GM23248 (cell line): ENCODE measurements at regions not wholly inside any gene's neighbourhood (a gene's known extent, or its start where the extent isn't known, plus 50 kb on each side); places are given as distances from the start of the nearest gene placed in this dataset.

Experiments used
- EZH2 ChIP-seq: fragments of 200-600 bp; sonication (generic); IDR thresholded peaks from 2 replicates; pipeline ENCODE4 v1.6.1; 2018; ENCODE audit warnings: antibody characterized with exemption, mild to moderate bottlenecking; ENCODE audit not compliant: insufficient read depth, poor library complexity, severe bottlenecking
- EZH2phosphoT487 ChIP-seq: fragments of 200-600 bp; sonication (generic); IDR thresholded peaks from 2 replicates; pipeline ENCODE4 v1.6.1; 2018; ENCODE audit warnings: antibody characterized with exemption, moderate library complexity, mild to moderate bottlenecking, low read depth; ENCODE audit not compliant: insufficient read depth

- TF ChIP-seq EZH2, result no peak
- TF ChIP-seq EZH2phosphoT487, result no peak
Observed at GRCh38 chr10:64454962-64455361, 933.8 kb downstream of the REEP3 start.
